A549 (cell line): ENCODE measurements at regions not wholly inside any gene's neighbourhood (a gene's known extent, or its start where the extent isn't known, plus 50 kb on each side); places are given as distances from the start of the nearest gene placed in this dataset.

ENCODE experiments used
- ATAC-seq, 2 experiments: fragments of 200-7000 bp in 1 of 2; fragments of >200 bp in 1 of 2; cut with Nextera tagmentation in 1 of 2; cut with Tn5 transposase in 1 of 2; 3 replicates each; pipeline versions ENCODE4 v1.8.0 to v1.9.1; 2018 to 2020; ENCODE audit warnings: mild to moderate bottlenecking in 1 of 2, moderate library complexity in 1 of 2
- CTCF ChIA-PET: fragments of 300-600 bp; sonication (Branson Sonifier 250); formaldehyde crosslinking; extraction: SDS; loops from one replicate; lab custom pipeline; 2021; ENCODE audit warnings: antibody characterized with exemption, inconsistent platforms; lab: Yijun Ruan, JAX
- POLR2A ChIA-PET: fragments of 350-600 bp; formaldehyde crosslinking; extraction: SDS; loops from one replicate; lab custom pipeline; 2021; ENCODE audit warnings: antibody characterized with exemption, inconsistent platforms; lab: Yijun Ruan, JAX
- DNase-seq, 2 experiments: peaks; one replicate each; pipeline versions ENCODE4 v3.0.0 to v3.0.0-alpha.2; 2011 to 2016; ENCODE audit warnings: low read depth in 1 of 2, low spot score in 1 of 2
- FAIRE-seq: peaks from 2 replicates; lab custom pipeline; 2011; peaks lifted over from hg19 to GRCh38; lab: Jason Lieb, UNC
- H3K27ac ChIP-seq, 2 experiments: fragments of >200 bp; sonication (Bioruptor Twin); formaldehyde crosslinking; 3 replicates each; pipeline ENCODE4 v1.5.1; 2016 to 2017
- H3K4me1 ChIP-seq: fragments of >200 bp; sonication (Bioruptor Twin); formaldehyde crosslinking; 3 replicates; pipeline ENCODE4 v1.6.1; 2016
- H3K4me2 ChIP-seq: fragments of >200 bp; sonication (Bioruptor Twin); formaldehyde crosslinking; 3 replicates; pipeline ENCODE4 v1.6.1; 2016
- H3K4me3 ChIP-seq: fragments of >200 bp; sonication (Bioruptor Twin); formaldehyde crosslinking; 3 replicates; pipeline ENCODE4 v1.5.1; 2016
- H3K9me3 ChIP-seq: fragments of >200 bp; sonication (Bioruptor Twin); formaldehyde crosslinking; 3 replicates; pipeline ENCODE4 v1.6.1; 2016
- ATOH8 ChIP-seq: fragments of 250-450 bp; sonication (Bioruptor Pico); IDR thresholded peaks from 2 replicates; pipeline ENCODE4 v1.5.0; 2020; ENCODE audit warnings: low read depth, mild to moderate bottlenecking, moderate library complexity
- BHLHE40 ChIP-seq: IDR thresholded peaks from 2 replicates; pipeline ENCODE4 v1.6.1; 2012; ENCODE audit warnings: low read depth, low read length, inconsistent platforms
- CBX2 ChIP-seq: fragments of 200-600 bp; sonication (generic); IDR thresholded peaks from 2 replicates; pipeline ENCODE4 v1.6.1; 2016; ENCODE audit warnings: low read depth, mild to moderate bottlenecking, borderline replicate concordance
- CHD2 ChIP-seq: fragments of 150-350 bp; IDR thresholded peaks from 2 replicates; pipeline ENCODE4 v1.6.1; 2014; ENCODE audit warnings: low read length; ENCODE audit not compliant: partially characterized antibody
- CTCF ChIP-seq: fragments of >200 bp; sonication (Bioruptor Twin); formaldehyde crosslinking; IDR thresholded peaks from 3 replicates; pipeline ENCODE4 v1.5.1; 2016
- E2F6 ChIP-seq: IDR thresholded peaks from 2 replicates; pipeline ENCODE4 v1.6.1; 2012; ENCODE audit warnings: low read depth, borderline replicate concordance
- EP300 ChIP-seq, 2 experiments: fragments of >200 bp; sonication (Bioruptor Twin); formaldehyde crosslinking; IDR thresholded peaks; 2 replicates in 1 of 2; 3 replicates in 1 of 2; pipeline ENCODE4 v1.6.1; 2016 to 2017
- ESRRA ChIP-seq: fragments of 150-350 bp; IDR thresholded peaks from 2 replicates; pipeline ENCODE4 v1.6.1; 2014; ENCODE audit warnings: mild to moderate bottlenecking, low read length, borderline replicate concordance
- FOSL2 ChIP-seq, 2 experiments: fragments of 450-650 bp in 1 of 2; fragments of >200 bp in 1 of 2; sonication (Bioruptor Twin) in 1 of 2; formaldehyde crosslinking; IDR thresholded peaks; 2 replicates each; pipeline versions ENCODE4 v1.5.0 to v1.6.1; 2016 to 2020; ENCODE audit warnings: mild to moderate bottlenecking in 1 of 2, moderate library complexity in 1 of 2
- HOXA7 ChIP-seq: fragments of 250-450 bp; sonication (Bioruptor Pico); IDR thresholded peaks from 2 replicates; pipeline ENCODE4 v1.5.0; 2020; ENCODE audit warnings: mild to moderate bottlenecking, moderate library complexity
- MAZ ChIP-seq: fragments of 150-350 bp; IDR thresholded peaks from 2 replicates; pipeline ENCODE4 v1.6.1; 2014; ENCODE audit warnings: antibody characterized with exemption, low read depth, low read length, borderline replicate concordance
- PHF8 ChIP-seq: fragments of 200-600 bp; sonication (generic); IDR thresholded peaks from 2 replicates; pipeline ENCODE4 v1.6.1; 2016; ENCODE audit warnings: low read depth, mild to moderate bottlenecking, antibody characterized with exemption, moderate library complexity, borderline replicate concordance
- RCOR1 ChIP-seq: fragments of 150-350 bp; IDR thresholded peaks from 2 replicates; pipeline ENCODE4 v1.6.1; 2014; ENCODE audit warnings: antibody characterized with exemption, low read length, low read depth
- REST ChIP-seq: fragments of 200-600 bp; sonication (generic); IDR thresholded peaks from 2 replicates; pipeline ENCODE4 v1.6.1; 2016; ENCODE audit warnings: antibody characterized with exemption, mild to moderate bottlenecking, moderate library complexity
- RFX5 ChIP-seq: fragments of 450-650 bp; IDR thresholded peaks from 2 replicates; pipeline ENCODE4 v1.7.1; 2014; ENCODE audit warnings: antibody characterized with exemption, mild to moderate bottlenecking, moderate library complexity
- RNF2 ChIP-seq: fragments of 200-600 bp; sonication (generic); IDR thresholded peaks from 2 replicates; pipeline ENCODE4 v1.6.1; 2016; ENCODE audit warnings: low read depth, mild to moderate bottlenecking, antibody characterized with exemption, moderate library complexity, borderline replicate concordance
- SMC3 ChIP-seq: fragments of >200 bp; sonication (Bioruptor Twin); formaldehyde crosslinking; IDR thresholded peaks from 3 replicates; pipeline ENCODE4 v1.6.1; 2018; ENCODE audit warnings: inconsistent platforms
- SREBF2 ChIP-seq: fragments of 450-650 bp; IDR thresholded peaks from 2 replicates; pipeline ENCODE4 v1.6.1; 2014; ENCODE audit warnings: mild to moderate bottlenecking, moderate library complexity
- ZNF302 ChIP-seq: fragments of 250-450 bp; sonication (Bioruptor Pico); IDR thresholded peaks from 2 replicates; pipeline ENCODE4 v1.9.0; 2021; ENCODE audit warnings: inconsistent platforms, mild to moderate bottlenecking, moderate library complexity
- WGBS: methylation state at CpG from one replicate; pipeline ENCODE4 v1.1.6; 2017; ENCODE audit errors: missing lambda C conversion rate; 5-methylcytosine and 5-hydroxymethylcytosine counted together

- Histone ChIP-seq H3K27ac (no peak overlapping the region; a peak in 1 of 6 replicates), H3K4me1 (no peaks in the 10 kb centered on the region), H3K4me3 (no peak overlapping the region), H3K4me2 (no peak overlapping the region), H3K9me3 (no peaks in the 10 kb centered on the region)
- POLR2A ChIA-PET = no interaction called here
- CTCF ChIA-PET = no interaction called here
- no peak for TF ChIP-seq E2F6
- TF ChIP-seq SMC3 = no peak
- TF ChIP-seq FOSL2 (IDR thresholded peaks at IDR 0.05) = no peak
- no peak for TF ChIP-seq FOSL2 (CRISPR knock-in tag; IDR thresholded peaks at IDR 0.05)
- TF ChIP-seq SREBF2 = no peak
- no peak for TF ChIP-seq RCOR1
- no peak for TF ChIP-seq PHF8
- no peak for TF ChIP-seq RFX5
- no peak for TF ChIP-seq CHD2
- TF ChIP-seq RNF2 = no peak
- TF ChIP-seq EP300 (IDR thresholded peaks at IDR 0.05) = no peak
- TF ChIP-seq HOXA7 (CRISPR knock-in tag) = no peak
- no peak for TF ChIP-seq BHLHE40
- TF ChIP-seq ATOH8 = no peak
- TF ChIP-seq MAZ = no peak
- ATAC-seq = no peak
- FAIRE-seq = no peak
- DNase-seq = no peak
- 73% methylated on average over 4 of the region's 4 CpGs for WGBS
These were observed 208.5 kb upstream of the DIO2 start for GRCh38 chr14:80419769-80420168.

- Histone ChIP-seq H3K27ac (no peak overlapping the region; a peak in 1 of 6 replicates), H3K9me3 (no peaks in the 10 kb centered on the region), H3K4me3 (no peak overlapping the region), H3K4me1 (no peaks in the 10 kb centered on the region), H3K4me2 (no peak overlapping the region)
- POLR2A ChIA-PET = no interaction called here
- FAIRE-seq = no peak
- TF ChIP-seq REST (no peak), ATOH8 (no peak), CBX2 (no peak), ZNF302 (CRISPR knock-in tag) (no peak), CTCF (no peak), ESRRA (no peak)
- no peak for DNase-seq
- 23% methylated on average over 2 of the region's 2 CpGs for WGBS
- CTCF ChIA-PET = no interaction called here
- ATAC-seq = no peak
These were observed 208.0 kb upstream of the DIO2 start for GRCh38 chr14:80419345-80419744.
